ENCODE measurements at regions not wholly inside any gene's neighbourhood (a gene's known extent, or its start where the extent isn't known, plus 50 kb on each side); places are given as distances from the start of the nearest gene placed in this dataset.

DNA sequence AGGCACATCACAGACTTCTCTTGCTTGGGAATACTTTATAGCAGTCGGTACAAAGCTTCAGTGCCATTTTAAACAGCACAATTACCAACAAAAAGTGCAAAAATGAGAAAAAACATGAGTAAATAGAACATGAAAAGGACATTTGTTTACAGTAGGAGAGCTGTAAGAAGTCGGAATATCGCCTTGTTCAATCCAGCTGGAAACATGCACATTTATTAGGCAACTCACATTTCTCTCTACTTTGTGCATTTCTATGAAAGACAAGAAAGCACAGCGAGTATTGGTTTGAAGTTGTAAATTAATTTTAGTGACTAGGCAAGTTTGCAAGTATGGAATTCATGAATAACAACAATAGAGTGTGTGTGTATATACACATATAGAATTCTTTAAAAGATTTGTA, 484.7 kb downstream of the DACH1 start:
- H3K9me3 ChIP-seq (ENCODE audit: low read depth, low read length): no peaks in the 10 kb centered on the region
- no peak overlapping the region for H3K4me3 ChIP-seq
- H3K36me3 ChIP-seq (ENCODE audit: insufficient read depth, low read length): no peaks in the 10 kb centered on the region
- H3K27ac ChIP-seq: no peak overlapping the region
- TF ChIP-seq POLR2AphosphoS5 (IDR thresholded peaks at IDR 0.05; ENCODE audit: borderline replicate concordance, low read depth, low read length) (no peak), FOXP2 (optimal IDR thresholded peaks at IDR 0.05; ENCODE audit: control extremely low read depth, extremely low read length, insufficient read depth) (no peak), EZH2 (IDR thresholded peaks at IDR 0.05) (no peak)
- no peak overlapping the region for H3K9ac ChIP-seq (ENCODE audit: insufficient read length)
- DNase-seq (ENCODE audit: low read depth, low spot score): no peak

GRCh38 chr13:71380191-71380590, 486.8 kb downstream of the DACH1 start:
- DNase-seq (ENCODE audit: low read depth, low spot score): no peak
- no peak overlapping the region for H3K27ac ChIP-seq
- TF ChIP-seq POLR2AphosphoS5 (IDR thresholded peaks at IDR 0.05; ENCODE audit: borderline replicate concordance, low read depth, low read length) (no peak), FOXP2 (optimal IDR thresholded peaks at IDR 0.05; ENCODE audit: control extremely low read depth, extremely low read length, insufficient read depth) (no peak), EZH2 (IDR thresholded peaks at IDR 0.05) (no peak)
- no peak overlapping the region for H3K4me3 ChIP-seq
- H3K36me3 ChIP-seq (ENCODE audit: insufficient read depth, low read length): no peaks in the 10 kb centered on the region
- no peaks in the 10 kb centered on the region for H3K9me3 ChIP-seq (ENCODE audit: low read depth, low read length)
- H3K9ac ChIP-seq (ENCODE audit: insufficient read length): no peak overlapping the region

DNA sequence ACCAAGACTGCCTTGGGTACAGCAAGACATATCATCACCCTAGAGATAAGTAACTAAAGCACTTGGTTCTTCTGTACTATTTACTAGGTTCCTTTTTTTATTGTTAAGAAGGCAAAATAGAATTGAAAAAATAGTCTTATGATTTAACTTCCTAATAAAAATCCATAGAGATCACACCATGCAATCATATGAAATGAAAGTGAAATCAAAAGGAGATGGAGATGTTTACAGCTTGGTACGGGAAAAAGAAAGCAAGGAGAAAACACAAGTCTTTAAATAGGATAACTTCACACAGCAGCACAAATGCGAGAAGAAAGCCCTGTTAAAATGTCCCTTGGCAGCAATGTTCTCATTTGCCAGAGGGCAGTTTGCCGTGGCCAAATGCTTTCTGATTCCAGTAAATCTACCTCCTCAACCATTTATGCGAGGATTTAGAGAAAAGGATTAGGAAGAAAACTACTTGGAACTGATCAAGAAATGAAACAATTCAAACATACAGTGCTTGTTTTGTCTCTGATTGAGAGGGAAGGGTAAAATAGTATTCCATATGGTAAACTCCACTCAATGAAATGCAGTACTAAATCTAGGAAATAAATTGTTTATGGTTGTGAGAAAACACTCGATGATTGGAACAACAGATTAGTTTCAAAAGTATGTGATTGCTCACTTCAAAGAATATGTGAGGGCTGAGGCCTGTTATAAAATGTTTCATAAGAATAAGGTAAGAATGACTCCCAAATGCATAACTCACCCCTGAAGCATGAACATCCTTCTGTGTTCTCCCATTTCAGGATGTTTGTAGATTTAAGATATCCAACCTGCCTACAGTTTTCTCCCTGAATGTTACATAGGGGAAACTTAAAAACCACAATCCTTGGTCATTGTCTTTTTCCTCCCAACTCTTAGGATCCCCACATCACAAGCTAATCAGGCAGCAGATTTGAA, 487.8 kb downstream of the DACH1 start:
- H3K4me3 ChIP-seq: no peak overlapping the region
- DNase-seq (ENCODE audit: low read depth, low spot score): no peak
- H3K27ac ChIP-seq: no peak overlapping the region
- no peaks in the 10 kb centered on the region for H3K36me3 ChIP-seq (ENCODE audit: insufficient read depth, low read length)
- no peaks in the 10 kb centered on the region for H3K9me3 ChIP-seq (ENCODE audit: low read depth, low read length)
- TF ChIP-seq POLR2AphosphoS5 (IDR thresholded peaks at IDR 0.05; ENCODE audit: borderline replicate concordance, low read depth, low read length): no peak
- TF ChIP-seq FOXP2 (optimal IDR thresholded peaks at IDR 0.05; ENCODE audit: control extremely low read depth, extremely low read length, insufficient read depth): no peak
- no peak for TF ChIP-seq EZH2 (IDR thresholded peaks at IDR 0.05)
- H3K9ac ChIP-seq (ENCODE audit: insufficient read length): no peak overlapping the region

DNA sequence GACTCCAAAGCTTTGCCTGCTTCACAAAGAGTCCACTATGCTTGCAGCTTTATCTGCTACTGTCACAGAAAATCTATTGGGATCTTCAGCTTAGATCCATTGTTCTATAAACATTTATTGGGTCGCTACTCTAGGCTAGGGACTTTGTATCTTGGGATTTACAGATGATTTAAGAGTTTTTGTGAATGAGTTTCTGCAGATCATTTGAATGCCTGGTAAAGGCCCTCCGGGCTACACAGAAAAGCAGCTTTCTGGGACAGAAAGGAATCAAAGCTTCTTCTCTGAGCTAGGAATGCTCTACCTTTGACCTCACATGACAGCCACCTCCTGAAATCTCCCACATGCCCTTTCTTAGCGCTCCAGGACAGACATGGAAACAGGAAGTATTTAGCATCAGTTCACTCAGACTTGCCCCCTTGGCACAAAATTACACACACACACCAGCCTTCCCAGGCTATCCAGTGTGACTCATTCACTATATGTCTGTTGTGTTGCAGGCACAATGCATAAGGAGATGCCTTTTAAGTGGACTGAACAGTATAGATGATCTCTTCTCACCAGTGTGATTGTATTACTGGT, 492.4 kb downstream of the DACH1 start:
- Histone ChIP-seq H3K9ac (ENCODE audit: insufficient read length) (no peak overlapping the region), H3K27ac (no peak overlapping the region), H3K4me3 (no peak overlapping the region), H3K9me3 (ENCODE audit: low read depth, low read length) (no peaks in the 10 kb centered on the region), H3K36me3 (ENCODE audit: insufficient read depth, low read length) (no peaks in the 10 kb centered on the region)
- DNase-seq (ENCODE audit: low read depth, low spot score): no peak
- no peak for TF ChIP-seq FOXP2 (optimal IDR thresholded peaks at IDR 0.05; ENCODE audit: control extremely low read depth, extremely low read length, insufficient read depth)
- no peak for TF ChIP-seq POLR2AphosphoS5 (IDR thresholded peaks at IDR 0.05; ENCODE audit: borderline replicate concordance, low read depth, low read length)
- no peak for TF ChIP-seq EZH2 (IDR thresholded peaks at IDR 0.05)

DNA sequence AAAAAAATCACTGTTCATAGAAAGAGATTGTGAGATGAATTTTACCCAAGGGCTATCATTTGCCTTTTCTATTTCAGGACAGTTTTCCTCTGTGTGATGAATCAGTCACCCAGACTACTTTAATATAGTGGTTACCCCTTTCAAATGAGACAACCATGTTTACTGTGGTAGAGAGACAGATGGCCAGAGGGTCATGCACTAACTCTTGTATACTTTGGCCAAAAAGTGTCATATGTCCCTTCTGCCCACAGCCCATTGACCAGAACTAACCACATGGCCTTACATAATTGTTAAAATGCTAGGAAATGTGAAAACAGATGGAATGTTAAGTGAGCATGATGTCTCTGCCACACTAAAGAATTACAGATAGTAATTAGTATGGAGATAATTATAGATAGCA, 498.7 kb downstream of the DACH1 start:
- no peak for DNase-seq (ENCODE audit: low read depth, low spot score)
- Histone ChIP-seq H3K4me3 (no peak overlapping the region), H3K27ac (no peak overlapping the region), H3K9ac (ENCODE audit: insufficient read length) (no peak overlapping the region), H3K9me3 (ENCODE audit: low read depth, low read length) (no peaks in the 10 kb centered on the region), H3K36me3 (ENCODE audit: insufficient read depth, low read length) (no peaks in the 10 kb centered on the region)
- TF ChIP-seq EZH2 (IDR thresholded peaks at IDR 0.05): no peak
- no peak for TF ChIP-seq FOXP2 (optimal IDR thresholded peaks at IDR 0.05; ENCODE audit: control extremely low read depth, extremely low read length, insufficient read depth)
- no peak for TF ChIP-seq POLR2AphosphoS5 (IDR thresholded peaks at IDR 0.05; ENCODE audit: borderline replicate concordance, low read depth, low read length)

- no peak for DNase-seq (ENCODE audit: low read depth, low spot score)
- TF ChIP-seq FOXP2 (optimal IDR thresholded peaks at IDR 0.05; ENCODE audit: control extremely low read depth, extremely low read length, insufficient read depth) (no peak), POLR2AphosphoS5 (IDR thresholded peaks at IDR 0.05; ENCODE audit: borderline replicate concordance, low read depth, low read length) (no peak), EZH2 (IDR thresholded peaks at IDR 0.05) (no peak)
- Histone ChIP-seq H3K9ac (ENCODE audit: insufficient read length) (no peak overlapping the region), H3K27ac (no peak overlapping the region), H3K36me3 (ENCODE audit: insufficient read depth, low read length) (no peaks in the 10 kb centered on the region), H3K4me3 (no peak overlapping the region), H3K9me3 (ENCODE audit: low read depth, low read length) (no peaks in the 10 kb centered on the region)
Measured at GRCh38 chr13:71360041-71360440, 507.0 kb downstream of the DACH1 start.

- Histone ChIP-seq H3K27ac (no peak overlapping the region), H3K36me3 (ENCODE audit: insufficient read depth, low read length) (no peaks in the 10 kb centered on the region), H3K4me3 (no peak overlapping the region), H3K9me3 (ENCODE audit: low read depth, low read length) (no peaks in the 10 kb centered on the region), H3K9ac (ENCODE audit: insufficient read length) (no peak overlapping the region)
- TF ChIP-seq FOXP2 (optimal IDR thresholded peaks at IDR 0.05; ENCODE audit: control extremely low read depth, extremely low read length, insufficient read depth): no peak
- TF ChIP-seq POLR2AphosphoS5 (IDR thresholded peaks at IDR 0.05; ENCODE audit: borderline replicate concordance, low read depth, low read length): no peak
- TF ChIP-seq EZH2 (IDR thresholded peaks at IDR 0.05): no peak
- no peak for DNase-seq (ENCODE audit: low read depth, low spot score)
Measured at GRCh38 chr13:71359641-71360040, 507.4 kb downstream of the DACH1 start.

GRCh38 chr13:71358218-71358617, 508.8 kb downstream of the DACH1 start:
- TF ChIP-seq FOXP2 (optimal IDR thresholded peaks at IDR 0.05; ENCODE audit: control extremely low read depth, extremely low read length, insufficient read depth) (no peak), EZH2 (IDR thresholded peaks at IDR 0.05) (no peak), POLR2AphosphoS5 (IDR thresholded peaks at IDR 0.05; ENCODE audit: borderline replicate concordance, low read depth, low read length) (no peak)
- no peak for DNase-seq (ENCODE audit: low read depth, low spot score)
- Histone ChIP-seq H3K9ac (ENCODE audit: insufficient read length) (no peak overlapping the region), H3K4me3 (no peak overlapping the region), H3K36me3 (ENCODE audit: insufficient read depth, low read length) (no peaks in the 10 kb centered on the region), H3K27ac (no peak overlapping the region), H3K9me3 (ENCODE audit: low read depth, low read length) (no peaks in the 10 kb centered on the region)

Measured in SK-N-MC (cell line).